K562 (cell line): ENCODE measurements at regions not wholly inside any gene's neighbourhood (a gene's known extent, or its start where the extent isn't known, plus 50 kb on each side); places are given as distances from the start of the nearest gene placed in this dataset.

ENCODE experiments used
- CHD2 ChIP-seq: IDR thresholded peaks from 2 replicates; pipeline ENCODE4 v1.6.1; 2011; ENCODE audit warnings: low read depth, low read length
- ETS1 ChIP-seq: conservative IDR thresholded peaks from 2 replicates; pipeline ENCODE4 v1.6.1; 2011; ENCODE audit warnings: low read depth, mild to moderate bottlenecking, low read length; ENCODE audit not compliant: control insufficient read depth
- FOSL1 ChIP-seq: fragments of 200-800 bp; sonication (Bioruptor generic); conservative IDR thresholded peaks from 2 replicates; pipeline ENCODE4 v1.6.1; 2016; ENCODE audit warnings: missing genetic modification characterization, missing compliant biosample characterization
- FOXJ2 ChIP-seq: fragments of 200-800 bp; sonication (Bioruptor generic); IDR thresholded peaks from 2 replicates; pipeline ENCODE4 v1.6.1; 2016; ENCODE audit warnings: missing genetic modification characterization, missing compliant biosample characterization
- FOXK2 ChIP-seq, 2 experiments: fragments of 450-650 bp; IDR thresholded peaks in 1 of 2; conservative IDR thresholded peaks in 1 of 2; 2 replicates each; pipeline ENCODE4 v1.6.1; 2016; ENCODE audit warnings: low read depth in 2 of 2, mild to moderate bottlenecking in 1 of 2
- TBL1XR1 ChIP-seq, 2 experiments: IDR thresholded peaks; 2 replicates each; pipeline ENCODE4 v1.6.1; 2012; ENCODE audit warnings: improper control_type of control experiment in 2 of 2, low read length in 2 of 2, mild to moderate bottlenecking in 1 of 2
- U2AF1 ChIP-seq: fragments of 200-400 bp; formaldehyde crosslinking; optimal IDR thresholded peaks from 2 replicates; pipeline ENCODE3; 2017; ENCODE audit warnings: mild to moderate bottlenecking, low read depth, low read length, moderate library complexity
- ZNF224 ChIP-seq: sonication (generic); formaldehyde crosslinking; IDR thresholded peaks from 2 replicates; pipeline ENCODE4 v1.8.0; 2022; ENCODE audit warnings: mild to moderate bottlenecking, missing genetic modification reagents
- TF ChIP-seq, protein P1 (sequence below), 2 experiments: fragments of 450-650 bp; formaldehyde crosslinking in 1 of 2; IDR thresholded peaks; 2 replicates each; pipeline versions ENCODE4 v1.4.0 to v1.6.1; 2014 to 2020; ENCODE audit warnings: mild to moderate bottlenecking in 2 of 2, borderline replicate concordance in 1 of 2, low read depth in 1 of 2
- TF ChIP-seq, protein P2 (sequence below), 2 experiments: fragments of 450-650 bp; conservative IDR thresholded peaks; 2 replicates each; pipeline ENCODE4 v1.6.1; 2017; ENCODE audit warnings: mild to moderate bottlenecking in 2 of 2, moderate library complexity in 2 of 2
- TF ChIP-seq, protein P3 (sequence below): fragments of 250-450 bp; sonication (Bioruptor Pico); IDR thresholded peaks from 2 replicates; pipeline ENCODE4 v1.5.0; 2021; ENCODE audit warnings: mild to moderate bottlenecking, moderate library complexity

GRCh38 chr2:177334940-177335543 lies 57.5 kb upstream of the AGPS start (continued):
- TF ChIP-seq TBL1XR1 (IDR thresholded peaks at IDR 0.05; ENCODE audit: low read length in 2 of 2), result no peak
- no peak for TF ChIP-seq ZNF224
- TF ChIP-seq U2AF1, result no peak
- no peak for TF ChIP-seq ETS1
- TF ChIP-seq FOXK2 (conservative IDR thresholded peaks at IDR 0.05 in 1 of 2, IDR thresholded peaks at IDR 0.05 in 1 of 2; ENCODE audit: low read depth in 2 of 2), result peak; percentile 88 to 93
- TF ChIP-seq CHD2, result no peak
- TF ChIP-seq, protein P1, sequence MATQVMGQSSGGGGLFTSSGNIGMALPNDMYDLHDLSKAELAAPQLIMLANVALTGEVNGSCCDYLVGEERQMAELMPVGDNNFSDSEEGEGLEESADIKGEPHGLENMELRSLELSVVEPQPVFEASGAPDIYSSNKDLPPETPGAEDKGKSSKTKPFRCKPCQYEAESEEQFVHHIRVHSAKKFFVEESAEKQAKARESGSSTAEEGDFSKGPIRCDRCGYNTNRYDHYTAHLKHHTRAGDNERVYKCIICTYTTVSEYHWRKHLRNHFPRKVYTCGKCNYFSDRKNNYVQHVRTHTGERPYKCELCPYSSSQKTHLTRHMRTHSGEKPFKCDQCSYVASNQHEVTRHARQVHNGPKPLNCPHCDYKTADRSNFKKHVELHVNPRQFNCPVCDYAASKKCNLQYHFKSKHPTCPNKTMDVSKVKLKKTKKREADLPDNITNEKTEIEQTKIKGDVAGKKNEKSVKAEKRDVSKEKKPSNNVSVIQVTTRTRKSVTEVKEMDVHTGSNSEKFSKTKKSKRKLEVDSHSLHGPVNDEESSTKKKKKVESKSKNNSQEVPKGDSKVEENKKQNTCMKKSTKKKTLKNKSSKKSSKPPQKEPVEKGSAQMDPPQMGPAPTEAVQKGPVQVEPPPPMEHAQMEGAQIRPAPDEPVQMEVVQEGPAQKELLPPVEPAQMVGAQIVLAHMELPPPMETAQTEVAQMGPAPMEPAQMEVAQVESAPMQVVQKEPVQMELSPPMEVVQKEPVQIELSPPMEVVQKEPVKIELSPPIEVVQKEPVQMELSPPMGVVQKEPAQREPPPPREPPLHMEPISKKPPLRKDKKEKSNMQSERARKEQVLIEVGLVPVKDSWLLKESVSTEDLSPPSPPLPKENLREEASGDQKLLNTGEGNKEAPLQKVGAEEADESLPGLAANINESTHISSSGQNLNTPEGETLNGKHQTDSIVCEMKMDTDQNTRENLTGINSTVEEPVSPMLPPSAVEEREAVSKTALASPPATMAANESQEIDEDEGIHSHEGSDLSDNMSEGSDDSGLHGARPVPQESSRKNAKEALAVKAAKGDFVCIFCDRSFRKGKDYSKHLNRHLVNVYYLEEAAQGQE (IDR thresholded peaks at IDR 0.05; ENCODE audit: borderline replicate concordance), result peak; percentile 92
- TF ChIP-seq, protein P1 (CRISPR knock-in tag; IDR thresholded peaks at IDR 0.05; ENCODE audit: low read depth), result no peak
- 0 out of 2 replicates have a peak, but pooled peaks have one; percentile 16 for TF ChIP-seq FOSL1
- 0 out of 2 replicates have a peak, but pooled peaks have one; percentile 55 for TF ChIP-seq FOXJ2
- TF ChIP-seq, protein P2, sequence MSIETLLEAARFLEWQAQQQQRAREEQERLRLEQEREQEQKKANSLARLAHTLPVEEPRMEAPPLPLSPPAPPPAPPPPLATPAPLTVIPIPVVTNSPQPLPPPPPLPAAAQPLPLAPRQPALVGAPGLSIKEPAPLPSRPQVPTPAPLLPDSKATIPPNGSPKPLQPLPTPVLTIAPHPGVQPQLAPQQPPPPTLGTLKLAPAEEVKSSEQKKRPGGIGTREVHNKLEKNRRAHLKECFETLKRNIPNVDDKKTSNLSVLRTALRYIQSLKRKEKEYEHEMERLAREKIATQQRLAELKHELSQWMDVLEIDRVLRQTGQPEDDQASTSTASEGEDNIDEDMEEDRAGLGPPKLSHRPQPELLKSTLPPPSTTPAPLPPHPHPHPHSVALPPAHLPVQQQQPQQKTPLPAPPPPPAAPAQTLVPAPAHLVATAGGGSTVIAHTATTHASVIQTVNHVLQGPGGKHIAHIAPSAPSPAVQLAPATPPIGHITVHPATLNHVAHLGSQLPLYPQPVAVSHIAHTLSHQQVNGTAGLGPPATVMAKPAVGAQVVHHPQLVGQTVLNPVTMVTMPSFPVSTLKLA (conservative IDR thresholded peaks at IDR 0.05), result peak; percentile 39 to 43; a peak in 2 of 4 replicates
- TF ChIP-seq, protein P3, sequence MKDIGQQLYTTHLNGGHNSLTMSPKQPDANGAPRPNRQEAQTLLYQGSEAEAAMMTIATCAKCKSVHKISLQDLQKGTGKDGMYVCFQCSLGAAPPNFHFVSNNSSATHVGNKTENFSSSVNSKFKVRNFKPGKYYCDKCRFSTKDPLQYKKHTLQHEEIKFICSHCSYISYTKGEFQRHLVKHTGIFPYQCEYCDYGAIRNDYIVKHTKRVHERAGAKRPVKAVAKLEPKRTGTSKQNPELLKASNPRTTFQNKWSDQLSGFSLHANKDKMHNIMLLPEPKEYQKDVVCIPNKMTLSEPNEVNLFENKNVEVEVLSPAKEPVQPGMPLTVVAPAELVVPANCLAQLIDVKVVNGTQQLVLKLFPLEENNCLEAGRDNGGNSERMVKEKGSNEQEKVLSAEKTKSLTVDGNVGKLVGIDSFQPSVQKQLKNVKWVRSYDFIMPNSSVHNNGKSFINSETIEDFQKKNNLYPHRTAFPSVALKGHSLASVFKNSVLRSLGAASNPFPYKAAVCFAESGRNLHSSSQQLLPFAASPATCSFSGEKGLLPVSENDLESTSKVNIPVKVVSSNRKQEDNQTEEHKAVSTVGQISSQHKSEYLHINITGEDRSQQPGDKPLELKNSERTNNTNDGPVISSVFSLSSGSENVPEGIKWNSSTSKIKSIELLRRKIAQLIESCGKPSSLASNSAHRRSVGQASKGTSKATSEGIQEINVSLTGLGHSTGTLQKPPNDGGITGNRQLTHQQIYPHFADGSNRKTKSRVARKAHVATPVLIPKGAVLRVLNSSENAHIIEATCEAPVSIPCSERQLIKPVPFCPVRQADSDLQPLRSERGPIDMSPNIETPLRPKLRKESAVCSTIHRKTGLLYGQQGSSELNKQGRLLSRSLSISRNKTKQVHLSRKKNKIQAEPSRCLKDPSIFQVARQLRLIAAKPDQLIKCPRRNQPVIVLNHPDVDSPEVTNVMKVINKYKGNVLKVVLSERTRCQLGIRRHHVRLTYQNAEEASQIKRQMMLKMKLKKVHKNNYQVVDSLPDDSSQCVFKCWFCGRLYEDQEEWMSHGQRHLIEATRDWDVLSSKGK (CRISPR knock-in tag), result no peak
